Neural progenitor cell (in vitro differentiated cells): ENCODE measurements at regions not wholly inside any gene's neighbourhood (a gene's known extent, or its start where the extent isn't known, plus 50 kb on each side); places are given as distances from the start of the nearest gene placed in this dataset.

ENCODE experiments used
- DNase-seq: peaks from one replicate; pipeline ENCODE4 v3.0.0-alpha.2; 2016; ENCODE audit warnings: low spot score
- H2AFZ ChIP-seq: fragments of 200-600 bp; sonication (generic); replicated peaks from 2 replicates; pipeline ENCODE4 v1.6.1; 2016; ENCODE audit warnings: antibody characterized with exemption
- H3F3A ChIP-seq: fragments of 200-600 bp; sonication (generic); 2 replicates; pipeline ENCODE4 v1.6.1; 2016; ENCODE audit warnings: antibody characterized with exemption, low read depth
- H3K27ac ChIP-seq: fragments of 200-600 bp; sonication (generic); 2 replicates; pipeline ENCODE4 v1.5.1; 2016; ENCODE audit warnings: mild to moderate bottlenecking
- H3K27me3 ChIP-seq: fragments of 200-600 bp; sonication (generic); 2 replicates; pipeline ENCODE4 v1.6.1; 2016; ENCODE audit warnings: mild to moderate bottlenecking, moderate library complexity
- H3K36me3 ChIP-seq: fragments of 200-600 bp; sonication (generic); 2 replicates; pipeline ENCODE4 v1.5.1; 2016
- H3K4me1 ChIP-seq: fragments of 200-600 bp; sonication (generic); 2 replicates; pipeline ENCODE4 v1.6.1; 2016; ENCODE audit warnings: mixed run types
- H3K4me2 ChIP-seq: fragments of 200-600 bp; sonication (generic); 2 replicates; pipeline ENCODE4 v1.6.1; 2016
- H3K4me3 ChIP-seq: fragments of 200-600 bp; sonication (generic); 2 replicates; pipeline ENCODE4 v1.5.1; 2016
- H3K79me2 ChIP-seq: fragments of 200-600 bp; sonication (generic); 2 replicates; pipeline ENCODE4 v1.6.1; 2016; ENCODE audit warnings: low read depth
- H3K9ac ChIP-seq: fragments of 200-600 bp; sonication (generic); 2 replicates; pipeline ENCODE4 v1.6.1; 2016
- H3K9me3 ChIP-seq: fragments of 200-600 bp; sonication (generic); 2 replicates; pipeline ENCODE4 v1.5.1; 2016; ENCODE audit warnings: low read depth
- H4K20me1 ChIP-seq: fragments of 200-600 bp; sonication (generic); 2 replicates; pipeline ENCODE4 v1.6.1; 2016; ENCODE audit warnings: low read depth
- H3K27ac Mint-ChIP-seq: 3 replicates; pipeline ENCODE4 v1.8.0; 2021; ENCODE audit warnings: mixed read lengths
- H3K27me3 Mint-ChIP-seq: 2 replicates; pipeline ENCODE4 v1.8.0; 2022; ENCODE audit warnings: low read depth, mild to moderate bottlenecking, inconsistent platforms, moderate library complexity, mixed read lengths; ENCODE audit not compliant: insufficient read depth
- H3K36me3 Mint-ChIP-seq: 3 replicates; pipeline ENCODE4 v1.8.0; 2021; ENCODE audit warnings: mixed read lengths
- H3K4me1 Mint-ChIP-seq: 3 replicates; pipeline ENCODE4 v1.8.0; 2021; ENCODE audit warnings: mixed read lengths
- H3K4me3 Mint-ChIP-seq: 3 replicates; pipeline ENCODE4 v1.8.0; 2021; ENCODE audit warnings: mild to moderate bottlenecking, moderate library complexity, mixed read lengths
- H3K9me3 Mint-ChIP-seq: 3 replicates; pipeline ENCODE4 v1.8.0; 2020; ENCODE audit warnings: mixed read lengths
- EZH2 ChIP-seq: fragments of 200-600 bp; sonication (generic); IDR thresholded peaks from 2 replicates; pipeline ENCODE4 v1.6.1; 2017; ENCODE audit warnings: antibody characterized with exemption, mild to moderate bottlenecking, moderate library complexity
- EZH2phosphoT487 ChIP-seq: fragments of 200-600 bp; sonication (generic); IDR thresholded peaks from 2 replicates; pipeline ENCODE4 v1.6.1; 2017; ENCODE audit warnings: antibody characterized with exemption
- TF ChIP-seq, protein P1 (sequence below): fragments of 200-600 bp; sonication (generic); IDR thresholded peaks from 2 replicates; pipeline ENCODE4 v1.5.1; 2017; ENCODE audit warnings: antibody characterized with exemption, mild to moderate bottlenecking

DNA sequence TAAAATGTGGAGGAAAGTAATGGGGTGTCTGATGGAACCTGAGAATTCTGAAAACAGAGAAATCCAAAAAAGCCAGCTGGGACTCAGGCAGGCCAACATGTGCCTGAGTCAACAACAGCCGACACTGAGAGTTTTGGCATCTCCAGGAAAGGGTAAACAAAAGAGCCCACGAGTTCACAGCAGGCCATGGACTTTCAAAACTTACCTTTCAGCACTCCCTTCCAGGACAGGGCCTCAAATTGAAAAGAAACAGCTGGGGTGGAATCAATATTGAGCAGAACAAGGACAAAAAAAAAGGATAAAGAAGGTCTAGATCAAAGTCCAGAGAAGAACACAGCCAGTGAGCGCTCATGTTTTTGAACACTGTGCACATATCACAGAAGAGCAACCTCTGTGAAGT, 735.4 kb upstream of the GRM7 start:
- Histone ChIP-seq H4K20me1 (no peaks in the 10 kb centered on the region), H3K4me3 (no peak overlapping the region), H3K4me2 (no peak overlapping the region), H3K27me3 (no peaks in the 10 kb centered on the region), H3K4me1 (peaks cover 7% of the 10 kb centered on the region), H2AFZ (no peak overlapping the region), H3K9ac (no peak overlapping the region), H3K36me3 (no peaks in the 10 kb centered on the region), H3F3A (no peaks in the 10 kb centered on the region), H3K27ac (no peak overlapping the region), H3K9me3 (no peaks in the 10 kb centered on the region), H3K79me2 (no peaks in the 10 kb centered on the region)
- TF ChIP-seq EZH2 = no peak
- TF ChIP-seq EZH2phosphoT487 = no peak
- TF ChIP-seq, protein P1, sequence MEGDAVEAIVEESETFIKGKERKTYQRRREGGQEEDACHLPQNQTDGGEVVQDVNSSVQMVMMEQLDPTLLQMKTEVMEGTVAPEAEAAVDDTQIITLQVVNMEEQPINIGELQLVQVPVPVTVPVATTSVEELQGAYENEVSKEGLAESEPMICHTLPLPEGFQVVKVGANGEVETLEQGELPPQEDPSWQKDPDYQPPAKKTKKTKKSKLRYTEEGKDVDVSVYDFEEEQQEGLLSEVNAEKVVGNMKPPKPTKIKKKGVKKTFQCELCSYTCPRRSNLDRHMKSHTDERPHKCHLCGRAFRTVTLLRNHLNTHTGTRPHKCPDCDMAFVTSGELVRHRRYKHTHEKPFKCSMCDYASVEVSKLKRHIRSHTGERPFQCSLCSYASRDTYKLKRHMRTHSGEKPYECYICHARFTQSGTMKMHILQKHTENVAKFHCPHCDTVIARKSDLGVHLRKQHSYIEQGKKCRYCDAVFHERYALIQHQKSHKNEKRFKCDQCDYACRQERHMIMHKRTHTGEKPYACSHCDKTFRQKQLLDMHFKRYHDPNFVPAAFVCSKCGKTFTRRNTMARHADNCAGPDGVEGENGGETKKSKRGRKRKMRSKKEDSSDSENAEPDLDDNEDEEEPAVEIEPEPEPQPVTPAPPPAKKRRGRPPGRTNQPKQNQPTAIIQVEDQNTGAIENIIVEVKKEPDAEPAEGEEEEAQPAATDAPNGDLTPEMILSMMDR = no peak
- H3K36me3 Mint-ChIP-seq = peaks cover 2% of the 10 kb centered on the region
- peaks cover 32% of the 10 kb centered on the region for H3K4me1 Mint-ChIP-seq
- peak; percentile 41 for DNase-seq
- H3K9me3 Mint-ChIP-seq = peaks cover 6% of the 10 kb centered on the region
- H3K27ac Mint-ChIP-seq = no peak overlapping the region
- no peak overlapping the region for H3K4me3 Mint-ChIP-seq
- H3K27me3 Mint-ChIP-seq = no peaks in the 10 kb centered on the region

DNA sequence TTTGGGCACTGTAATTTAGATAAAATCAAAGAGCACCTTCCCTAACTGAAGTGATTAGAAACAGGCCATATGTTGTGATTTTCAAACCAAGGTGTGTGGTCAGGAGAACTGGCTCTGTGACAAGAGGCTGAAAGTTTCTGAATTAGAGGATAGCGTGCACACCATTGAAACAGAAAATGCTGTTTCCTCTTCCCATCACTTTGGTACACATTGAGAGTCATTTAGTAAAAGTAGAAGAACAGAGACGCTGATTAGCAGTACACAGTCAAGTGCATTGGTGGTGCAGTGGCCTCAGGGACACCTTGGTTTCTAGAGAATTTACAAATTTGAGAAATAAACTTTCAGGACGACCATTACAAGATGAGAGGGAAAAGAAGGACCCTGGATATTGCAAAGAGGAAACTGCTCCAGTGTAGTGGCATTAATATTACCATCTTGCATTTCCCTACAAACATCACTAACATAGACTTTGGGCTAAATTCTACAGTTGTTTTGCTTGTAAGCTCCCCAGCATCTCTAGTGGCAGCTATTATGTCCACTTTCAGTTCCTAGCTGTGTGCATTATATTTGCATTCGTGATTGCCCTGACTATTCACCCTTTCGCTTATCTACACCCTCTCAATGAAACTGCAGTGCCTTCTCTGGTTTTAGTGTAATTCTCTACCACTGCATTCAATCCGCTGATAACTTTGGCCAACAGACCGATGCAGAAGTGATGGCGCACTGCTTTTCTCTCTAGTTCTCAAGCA, 728.1 kb upstream of the GRM7 start:
- H3K4me1 Mint-ChIP-seq = peaks cover 5% of the 10 kb centered on the region
- no peak for DNase-seq
- Histone ChIP-seq H3K4me3 (no peak overlapping the region), H3K27me3 (no peaks in the 10 kb centered on the region), H2AFZ (no peak overlapping the region), H4K20me1 (no peaks in the 10 kb centered on the region), H3K9ac (no peak overlapping the region), H3K27ac (no peak overlapping the region), H3K79me2 (no peaks in the 10 kb centered on the region), H3K4me2 (no peak overlapping the region), H3K4me1 (no peaks in the 10 kb centered on the region), H3F3A (no peaks in the 10 kb centered on the region), H3K36me3 (no peaks in the 10 kb centered on the region), H3K9me3 (no peaks in the 10 kb centered on the region)
- no peak overlapping the region for H3K27ac Mint-ChIP-seq
- no peaks in the 10 kb centered on the region for H3K36me3 Mint-ChIP-seq
- H3K9me3 Mint-ChIP-seq = peaks cover 3% of the 10 kb centered on the region
- TF ChIP-seq, protein P1 = no peak
- TF ChIP-seq EZH2phosphoT487 (no peak), EZH2 (no peak)
- no peak overlapping the region for H3K4me3 Mint-ChIP-seq
- no peaks in the 10 kb centered on the region for H3K27me3 Mint-ChIP-seq

DNA sequence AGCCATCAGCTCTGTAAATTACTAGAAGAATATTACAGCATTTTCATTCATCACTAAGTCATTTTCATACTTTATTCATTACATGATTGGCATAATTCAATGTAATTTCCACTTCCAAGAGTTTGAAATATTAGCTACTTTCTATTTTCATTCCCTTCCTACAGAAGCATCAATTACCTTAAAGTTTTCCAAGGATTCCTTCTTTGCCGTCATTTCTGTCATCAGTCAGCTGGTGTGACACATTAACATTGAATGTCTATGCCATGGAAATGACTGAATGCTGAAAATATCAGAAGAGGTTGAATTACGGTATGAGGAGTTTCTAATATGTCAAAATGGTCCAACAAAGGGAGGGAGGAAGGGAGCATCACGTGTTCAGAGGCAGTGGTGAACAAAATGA, 718.2 kb upstream of the GRM7 start:
- no peaks in the 10 kb centered on the region for H3K9me3 ChIP-seq
- H3K36me3 Mint-ChIP-seq = no peaks in the 10 kb centered on the region
- H3K36me3 ChIP-seq = no peaks in the 10 kb centered on the region
- no peaks in the 10 kb centered on the region for H3K79me2 ChIP-seq
- H3K27ac Mint-ChIP-seq = no peak overlapping the region
- no peaks in the 10 kb centered on the region for H3K4me1 Mint-ChIP-seq
- H3F3A ChIP-seq = no peaks in the 10 kb centered on the region
- peaks cover 3% of the 10 kb centered on the region for H3K9me3 Mint-ChIP-seq
- H3K4me3 Mint-ChIP-seq = no peak overlapping the region
- no peak overlapping the region for H3K27ac ChIP-seq
- no peak for DNase-seq
- peaks cover 2% of the 10 kb centered on the region for H3K27me3 Mint-ChIP-seq
- no peak overlapping the region for H3K9ac ChIP-seq
- H3K27me3 ChIP-seq = no peaks in the 10 kb centered on the region
- no peaks in the 10 kb centered on the region for H4K20me1 ChIP-seq
- no peak overlapping the region for H3K4me2 ChIP-seq
- no peak overlapping the region for H2AFZ ChIP-seq
- no peaks in the 10 kb centered on the region for H3K4me1 ChIP-seq
- TF ChIP-seq EZH2phosphoT487 (no peak), EZH2 (no peak)
- TF ChIP-seq, protein P1 = no peak
- H3K4me3 ChIP-seq = no peak overlapping the region
